Urothelium cell line (cell line): ENCODE measurements at regions not wholly inside any gene's neighbourhood (a gene's known extent, or its start where the extent isn't known, plus 50 kb on each side); places are given as distances from the start of the nearest gene placed in this dataset.

Source experiments
- DNase-seq: peaks from one replicate; pipeline ENCODE4 v3.0.0; 2011; ENCODE audit warnings: low spot score, mixed read lengths
- FAIRE-seq: peaks from 2 replicates; lab custom pipeline; 2011; peaks lifted over from hg19 to GRCh38; lab: Jason Lieb, UNC

DNA sequence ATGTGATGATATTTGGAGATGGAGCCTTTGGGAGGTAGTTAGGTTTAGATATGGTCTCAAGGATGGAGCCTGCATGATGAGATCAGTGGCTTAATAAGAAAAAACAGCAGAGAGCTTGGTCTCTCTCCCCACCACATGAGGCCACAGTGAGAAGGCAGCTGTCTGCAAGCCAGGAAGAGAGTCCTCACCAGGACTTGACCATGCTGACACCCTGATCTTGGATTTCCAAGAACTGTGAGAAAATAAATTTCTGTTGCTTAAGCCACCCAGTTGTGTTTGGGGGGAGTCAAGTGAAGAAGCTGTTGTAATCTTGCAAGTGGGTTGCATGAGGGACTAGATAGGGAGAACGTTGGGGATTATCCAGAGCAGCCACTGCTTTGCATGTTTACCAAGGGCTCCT, 62.3 kb upstream of the TNFAIP8L3 start:
- no peak for DNase-seq
- no peak for FAIRE-seq

DNA sequence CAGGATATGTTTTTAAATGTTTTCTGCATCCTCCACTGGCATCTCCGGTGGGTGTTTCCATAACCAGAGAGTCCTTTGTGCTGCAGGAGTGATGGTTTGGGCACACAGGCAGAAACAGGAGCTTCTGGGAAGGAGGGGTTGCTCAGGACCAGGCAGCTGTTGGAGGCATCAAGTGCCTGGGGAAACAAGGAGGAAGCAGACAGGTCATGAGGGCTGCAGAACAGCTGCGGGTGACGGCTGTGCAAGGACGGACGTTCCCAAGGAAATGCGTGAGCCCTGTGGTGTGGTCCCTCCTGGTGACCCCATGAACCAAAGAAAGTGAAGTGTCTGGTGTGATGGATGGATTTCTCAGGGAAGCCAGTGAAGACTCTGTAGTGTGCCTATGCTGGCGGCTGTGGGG, 61.2 kb upstream of the TNFAIP8L3 start:
- FAIRE-seq, result no peak
- DNase-seq, result no peak

DNA sequence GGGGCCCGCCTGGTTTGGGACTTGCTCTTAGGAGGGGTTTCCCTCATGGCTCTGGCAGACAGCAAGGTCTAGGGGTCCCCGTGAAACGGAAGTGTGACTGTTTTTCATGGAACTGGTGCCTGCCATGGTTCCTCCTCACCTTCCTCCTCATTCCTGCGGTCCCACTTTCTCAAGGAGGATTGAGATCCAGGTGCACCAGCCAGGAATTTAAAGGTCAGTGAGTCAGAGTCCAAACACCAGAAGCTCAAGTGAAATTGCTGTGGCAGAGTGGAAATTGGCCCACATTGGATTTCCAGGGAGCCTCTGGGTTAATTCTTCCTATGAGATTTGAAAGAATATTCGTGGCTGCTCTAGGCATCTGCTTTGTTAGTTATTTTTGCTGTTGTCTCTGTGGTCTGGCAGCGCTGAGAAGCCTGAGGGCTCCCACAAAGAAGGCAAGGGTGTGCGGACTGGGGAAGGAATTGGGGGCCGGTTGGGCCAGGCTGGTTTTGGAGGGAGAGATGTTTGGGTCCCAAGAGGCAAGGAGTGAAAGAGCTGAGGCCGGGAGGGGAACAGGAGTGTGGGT, 60.4 kb upstream of the TNFAIP8L3 start:
- DNase-seq (peak; percentile 21), FAIRE-seq (no peak)
